IMR-90 (cell line): ENCODE measurements at regions not wholly inside any gene's neighbourhood (a gene's known extent, or its start where the extent isn't known, plus 50 kb on each side); places are given as distances from the start of the nearest gene placed in this dataset.

Experiments
- ATAC-seq: fragments of 200-7000 bp; cut with Tn5 transposase; 2 replicates; pipeline ENCODE4 v1.9.1; 2020; ENCODE audit warnings: low read depth, mild to moderate bottlenecking, moderate library complexity
- BruUV-seq: library from RNA; stranded (reverse); fragments of 400-500 nt; replicated peaks from 2 replicates; lab custom pipeline; 2021; lab: Mats Ljungman, UMichigan
- CTCF ChIA-PET: fragments of 300-600 bp; formaldehyde crosslinking; extraction: SDS; loops from one replicate; lab custom pipeline; 2021; ENCODE audit warnings: antibody characterized with exemption; lab: Yijun Ruan, JAX
- POLR2A ChIA-PET: fragments of 300-600 bp; sonication (Branson Sonifier 250); formaldehyde crosslinking; loops from one replicate; lab custom pipeline; 2022; ENCODE audit warnings: antibody characterized with exemption; ENCODE audit not compliant: unreplicated experiment; lab: Charles Lee
- DNase-seq: peaks from one replicate; pipeline ENCODE4 v3.0.0; 2013
- H2AFZ ChIP-seq: replicated peaks from 2 replicates; pipeline ENCODE3; 2013; ENCODE audit warnings: low read length, mild to moderate bottlenecking; ENCODE audit not compliant: poor library complexity
- H2AK5ac ChIP-seq: 2 replicates; pipeline ENCODE4 v1.6.1; 2013; ENCODE audit warnings: low read depth, low read length, inconsistent platforms
- H2AK9ac ChIP-seq: replicated peaks from 2 replicates; pipeline ENCODE3; 2013; ENCODE audit warnings: mild to moderate bottlenecking, low read depth, low read length, moderate library complexity; ENCODE audit not compliant: poor library complexity
- H2BK120ac ChIP-seq: 2 replicates; pipeline ENCODE4 v1.6.1; 2013; ENCODE audit warnings: low read depth, low read length, inconsistent platforms
- H2BK15ac ChIP-seq: 3 replicates; pipeline ENCODE4 v1.6.1; 2013; ENCODE audit warnings: low read depth, low read length, inconsistent platforms
- H2BK20ac ChIP-seq: 2 replicates; pipeline ENCODE4 v1.6.1; 2013; ENCODE audit warnings: low read depth, mild to moderate bottlenecking, inconsistent platforms, low read length, moderate library complexity
- H2BK5ac ChIP-seq: 2 replicates; pipeline ENCODE4 v1.6.1; 2013; ENCODE audit warnings: mild to moderate bottlenecking, low read depth, low read length, inconsistent platforms; ENCODE audit not compliant: poor library complexity, severe bottlenecking
- H3K14ac ChIP-seq: replicated peaks from 2 replicates; pipeline ENCODE4 v1.6.1; 2013; ENCODE audit warnings: low read depth, low read length, inconsistent platforms
- H3K18ac ChIP-seq: 2 replicates; pipeline ENCODE4 v1.6.1; 2013; ENCODE audit warnings: low read depth, low read length, control low read depth
- H3K23ac ChIP-seq: 2 replicates; pipeline ENCODE4 v1.6.1; 2013; ENCODE audit warnings: low read depth, low read length, inconsistent platforms
- H3K27ac ChIP-seq: 2 replicates; pipeline ENCODE4 v1.5.1; 2013; ENCODE audit warnings: mild to moderate bottlenecking, control low read depth, low read length; ENCODE audit not compliant: insufficient read depth
- H3K27me3 ChIP-seq: 2 replicates; pipeline ENCODE4 v1.6.1; 2013; ENCODE audit warnings: low read length; ENCODE audit not compliant: control insufficient read depth, insufficient read depth
- H3K36me3 ChIP-seq: 2 replicates; pipeline ENCODE4 v1.6.1; 2013; ENCODE audit warnings: low read length, mixed read lengths; ENCODE audit not compliant: control insufficient read depth, insufficient read depth
- H3K4ac ChIP-seq: 2 replicates; pipeline ENCODE4 v1.6.1; 2013; ENCODE audit warnings: low read depth, low read length, inconsistent platforms
- H3K4me1 ChIP-seq: 2 replicates; pipeline ENCODE4 v1.6.1; 2013; ENCODE audit warnings: low read length, mixed read lengths; ENCODE audit not compliant: control insufficient read depth, insufficient read depth
- H3K4me2 ChIP-seq: 2 replicates; pipeline ENCODE4 v1.6.1; 2013; ENCODE audit warnings: low read depth, mild to moderate bottlenecking, control low read depth, low read length, moderate library complexity
- H3K4me3 ChIP-seq: 2 replicates; pipeline ENCODE4 v1.5.1; 2013; ENCODE audit warnings: low read depth, mild to moderate bottlenecking, control low read depth, low read length, moderate library complexity; ENCODE audit not compliant: insufficient read depth
- H3K56ac ChIP-seq: 2 replicates; pipeline ENCODE4 v1.6.1; 2013; ENCODE audit warnings: low read length, inconsistent platforms; ENCODE audit not compliant: insufficient read depth; ENCODE audit errors: extremely low read depth
- H3K79me1 ChIP-seq, 2 experiments: 2 replicates each; pipeline ENCODE4 v1.6.1; 2013; ENCODE audit warnings: low read length in 2 of 2, inconsistent platforms in 1 of 2, low read depth in 1 of 2
- H3K9ac ChIP-seq: 2 replicates; pipeline ENCODE4 v1.6.1; 2013; ENCODE audit warnings: low read depth, low read length, control low read depth
- H3K9me1 ChIP-seq: 2 replicates; pipeline ENCODE4 v1.6.1; 2013; ENCODE audit warnings: low read length, inconsistent platforms; ENCODE audit not compliant: insufficient read depth
- H3K9me3 ChIP-seq: 2 replicates; pipeline ENCODE4 v1.6.1; 2013; ENCODE audit warnings: low read length; ENCODE audit not compliant: control insufficient read depth, insufficient read depth
- H4K20me1 ChIP-seq: 2 replicates; pipeline ENCODE4 v1.6.1; 2013; ENCODE audit warnings: low read length, inconsistent platforms; ENCODE audit not compliant: insufficient read depth
- H4K5ac ChIP-seq: 2 replicates; pipeline ENCODE4 v1.6.1; 2013; ENCODE audit warnings: mild to moderate bottlenecking, low read depth, low read length, control low read depth
- H4K8ac ChIP-seq, 2 experiments: 2 replicates each; pipeline ENCODE4 v1.6.1; 2013; ENCODE audit warnings: low read depth in 2 of 2, low read length in 2 of 2, control low read depth in 1 of 2, inconsistent platforms in 1 of 2
- H4K91ac ChIP-seq: 2 replicates; pipeline ENCODE4 v1.6.1; 2013; ENCODE audit warnings: low read depth, low read length, inconsistent platforms; ENCODE audit not compliant: insufficient read depth
- CEBPB ChIP-seq: IDR thresholded peaks from 2 replicates; pipeline ENCODE4 v1.6.1; 2012; ENCODE audit warnings: low read depth, low read length, improper control_type of control experiment
- CHD1 ChIP-seq: IDR thresholded peaks from 2 replicates; pipeline ENCODE4 v1.6.1; 2012; ENCODE audit warnings: low read depth, low read length, improper control_type of control experiment
- ELK1 ChIP-seq: fragments of 150-350 bp; IDR thresholded peaks from 2 replicates; pipeline ENCODE4 v1.6.1; 2016; ENCODE audit warnings: low read depth, mild to moderate bottlenecking, low read length, moderate library complexity, borderline replicate concordance
- MAZ ChIP-seq: IDR thresholded peaks from 2 replicates; pipeline ENCODE4 v1.6.1; 2012; ENCODE audit warnings: low read depth, mild to moderate bottlenecking, low read length, improper control_type of control experiment, moderate library complexity, borderline replicate concordance
- NFE2L2 ChIP-seq: fragments of 150-350 bp; IDR thresholded peaks from 2 replicates; pipeline ENCODE4 v1.6.1; 2016; ENCODE audit warnings: low read depth, mild to moderate bottlenecking, low read length
- POLR2A ChIP-seq: IDR thresholded peaks from 2 replicates; pipeline ENCODE4 v1.6.1; 2012; ENCODE audit warnings: mild to moderate bottlenecking, low read depth, low read length
- RAD21 ChIP-seq: IDR thresholded peaks from 2 replicates; pipeline ENCODE4 v1.6.1; 2012; ENCODE audit warnings: low read length, improper control_type of control experiment
- RCOR1 ChIP-seq: IDR thresholded peaks from 2 replicates; pipeline ENCODE4 v1.6.1; 2012; ENCODE audit warnings: mild to moderate bottlenecking, low read length, improper control_type of control experiment; ENCODE audit not compliant: insufficient replicate concordance
- SMC3 ChIP-seq: fragments of 150-350 bp; IDR thresholded peaks from 2 replicates; pipeline ENCODE4 v1.6.1; 2016; ENCODE audit warnings: low read depth, mild to moderate bottlenecking, antibody characterized with exemption, low read length, moderate library complexity
- WGBS, 2 experiments: methylation state at CpG; one replicate each; pipeline versions ENCODE4 v1.1.5 to v1.1.7; 2013; ENCODE audit warnings: missing lambda C conversion rate in 2 of 2; ENCODE audit not compliant: insufficient read length in 1 of 2; ENCODE audit errors: extremely low coverage in 2 of 2; 5-methylcytosine and 5-hydroxymethylcytosine counted together
- dilution Hi-C: fragments of 300-500 bp; cut with HindIII; formaldehyde crosslinking; loops from one replicate; pipeline ENCODE4 v1.14.3; 2018; ENCODE audit warnings: low sequenced_read_pairs; ENCODE audit not compliant: unreplicated experiment
- in situ Hi-C: fragments of 300-500 bp; cut with MboI; formaldehyde crosslinking; loops from 3 replicates; pipeline ENCODE4 v1.14.3; 2019; ENCODE audit warnings: low sequenced_read_pairs, inconsistent platforms, mixed read lengths
- intact Hi-C: fragments of 100-400 bp; cut with micrococcal nuclease; formaldehyde crosslinking; loops from 2 replicates; pipeline ENCODE4 v1.10.0; 2022
- TF ChIP-seq, protein P1 (sequence below): fragments of 150-350 bp; IDR thresholded peaks from 2 replicates; pipeline ENCODE4 v1.6.1; 2017; ENCODE audit warnings: mild to moderate bottlenecking, antibody characterized with exemption, low read length, low read depth

DNA sequence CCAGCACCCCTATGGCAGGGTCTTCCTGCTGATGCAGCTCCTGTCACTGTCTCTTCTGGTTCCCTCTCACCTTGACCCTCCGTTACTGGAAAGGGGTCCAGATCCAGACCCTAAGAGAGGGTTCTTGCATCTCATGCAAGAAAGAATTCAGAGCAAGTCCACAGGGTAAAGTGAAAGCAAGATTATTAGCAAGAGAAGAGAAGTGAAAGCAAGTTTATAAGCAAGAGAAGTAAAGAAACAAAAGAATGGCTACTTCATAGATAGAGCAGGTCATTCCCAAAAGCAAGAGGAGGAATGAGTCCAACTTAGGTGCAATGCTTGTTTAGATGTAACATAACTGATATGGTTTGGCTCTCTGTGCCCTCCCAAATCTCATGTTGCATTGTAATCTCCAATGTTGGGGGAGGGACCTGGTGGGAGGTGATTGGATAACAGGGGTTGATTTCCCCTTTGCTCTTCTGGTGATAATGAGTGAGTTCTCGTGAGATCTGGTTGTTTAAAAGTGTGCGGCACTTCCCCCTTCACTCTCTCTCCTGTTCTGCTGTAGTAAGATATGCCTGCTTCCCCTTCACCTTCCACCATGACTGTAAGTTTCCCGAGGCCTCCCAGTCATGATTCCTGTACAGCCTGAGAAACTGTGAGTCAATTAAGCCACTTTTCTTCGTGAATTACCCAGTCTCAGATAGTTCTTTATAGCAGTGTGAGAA is 183.3 kb downstream of the MED10 start:
- H3K14ac ChIP-seq, result no peak overlapping the region
- ATAC-seq (no peak), DNase-seq (no peak)
- no peak overlapping the region for H2AK9ac ChIP-seq
- in situ Hi-C loops, result no loop called here
- H3K9me1 ChIP-seq, result no peaks in the 10 kb centered on the region
- no peak overlapping the region for H3K56ac ChIP-seq
- no peak overlapping the region for H3K27ac ChIP-seq
- no peak overlapping the region for H2BK5ac ChIP-seq
- no peak overlapping the region for H3K9ac ChIP-seq
- no peak overlapping the region for H2AK5ac ChIP-seq
- no peak overlapping the region for H4K91ac ChIP-seq
- H3K18ac ChIP-seq, result no peak overlapping the region
- BruUV-seq, result no TSS peak
- H3K27me3 ChIP-seq, result no peaks in the 10 kb centered on the region
- no peak overlapping the region for H3K4me2 ChIP-seq
- no CpG with 5 or more reads among the region's 5 CpGs for WGBS, 2 experiments
- no peak overlapping the region for H3K4me3 ChIP-seq
- POLR2A ChIA-PET, result no interaction called here
- H3K4ac ChIP-seq, result no peak overlapping the region
- H3K4me1 ChIP-seq, result no peaks in the 10 kb centered on the region
- H4K20me1 ChIP-seq, result no peaks in the 10 kb centered on the region
- no peak overlapping the region for H4K5ac ChIP-seq
- no peak overlapping the region for H2BK15ac ChIP-seq
- H4K8ac ChIP-seq, result no peak overlapping the region
- no peaks in the 10 kb centered on the region for H3K36me3 ChIP-seq
- peaks cover 21% of the 10 kb centered on the region for H3K9me3 ChIP-seq
- no peak overlapping the region for H2BK120ac ChIP-seq
- dilution Hi-C loops, result no loop called here
- CTCF ChIA-PET, result no interaction called here
- H2BK20ac ChIP-seq, result no peak overlapping the region
- no peak overlapping the region for H3K23ac ChIP-seq
- no peak for TF ChIP-seq ELK1
- TF ChIP-seq MAZ, result no peak
- TF ChIP-seq SMC3, result no peak
- TF ChIP-seq RCOR1, result no peak
- TF ChIP-seq CHD1, result no peak
- TF ChIP-seq, protein P1, sequence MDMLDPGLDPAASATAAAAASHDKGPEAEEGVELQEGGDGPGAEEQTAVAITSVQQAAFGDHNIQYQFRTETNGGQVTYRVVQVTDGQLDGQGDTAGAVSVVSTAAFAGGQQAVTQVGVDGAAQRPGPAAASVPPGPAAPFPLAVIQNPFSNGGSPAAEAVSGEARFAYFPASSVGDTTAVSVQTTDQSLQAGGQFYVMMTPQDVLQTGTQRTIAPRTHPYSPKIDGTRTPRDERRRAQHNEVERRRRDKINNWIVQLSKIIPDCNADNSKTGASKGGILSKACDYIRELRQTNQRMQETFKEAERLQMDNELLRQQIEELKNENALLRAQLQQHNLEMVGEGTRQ, result no peak
- TF ChIP-seq RAD21, result no peak
- TF ChIP-seq POLR2A, result no peak
- no peak for TF ChIP-seq NFE2L2
- no peak for TF ChIP-seq CEBPB
- intact Hi-C loops, result no loop called here
- H2AFZ ChIP-seq, result no peak overlapping the region
- H3K79me1 ChIP-seq, result no peaks in the 10 kb centered on the region
